Fibroblast of skin of left biceps (primary cell): ENCODE measurements at regions not wholly inside any gene's neighbourhood (a gene's known extent, or its start where the extent isn't known, plus 50 kb on each side); places are given as distances from the start of the nearest gene placed in this dataset.

ENCODE experiments used
- DNase-seq, 2 experiments: peaks; one replicate each; pipeline ENCODE4 v3.0.0-alpha.2; 2013; ENCODE audit warnings: low read depth in 2 of 2

GRCh38 chr1:90780981-90781380 is 63.9 kb upstream of the BARHL2 start:
- DNase-seq = no peak

DNA sequence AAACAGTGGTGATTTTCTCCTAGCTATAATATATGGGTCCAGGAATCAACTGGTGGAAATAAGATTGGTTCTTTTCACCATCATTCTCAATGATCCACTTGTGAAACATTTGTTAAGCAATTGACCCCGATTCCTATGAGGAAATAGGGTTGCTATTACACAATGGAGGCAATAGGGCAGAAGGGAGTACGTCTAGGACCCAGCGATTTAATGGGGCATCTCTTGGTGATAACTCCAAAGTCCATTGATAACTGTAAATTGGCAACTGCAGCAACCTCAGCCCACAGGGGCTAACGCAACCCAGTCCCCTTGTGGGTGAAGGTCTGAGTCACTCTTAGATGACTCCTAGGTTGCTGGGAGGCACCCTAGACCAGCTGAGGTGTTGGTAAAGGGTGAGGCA is 62.5 kb upstream of the BARHL2 start:
- no peak for DNase-seq

DNA sequence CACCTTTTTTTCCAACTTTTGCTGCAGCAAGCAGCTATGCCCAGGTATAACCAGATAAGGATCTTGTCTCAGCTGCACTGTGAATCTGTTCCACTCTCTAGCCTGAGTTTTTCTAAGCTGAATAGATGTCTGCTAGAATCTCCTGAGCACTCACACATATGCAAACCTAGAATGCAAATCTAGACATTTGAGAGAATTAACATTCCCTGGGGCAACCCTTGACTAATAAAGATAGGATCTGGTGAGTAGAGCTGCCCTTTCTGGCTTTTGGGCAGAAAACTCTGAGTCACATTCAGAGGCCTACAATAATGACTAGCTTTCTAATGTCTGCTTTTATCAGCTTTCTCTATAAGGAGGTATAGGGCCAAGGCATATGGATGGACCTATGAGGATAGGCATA is 61.4 kb upstream of the BARHL2 start:
- no peak for DNase-seq

- DNase-seq = no peak
Observed at GRCh38 chr1:90773812-90774211, 56.7 kb upstream of the BARHL2 start.

DNA sequence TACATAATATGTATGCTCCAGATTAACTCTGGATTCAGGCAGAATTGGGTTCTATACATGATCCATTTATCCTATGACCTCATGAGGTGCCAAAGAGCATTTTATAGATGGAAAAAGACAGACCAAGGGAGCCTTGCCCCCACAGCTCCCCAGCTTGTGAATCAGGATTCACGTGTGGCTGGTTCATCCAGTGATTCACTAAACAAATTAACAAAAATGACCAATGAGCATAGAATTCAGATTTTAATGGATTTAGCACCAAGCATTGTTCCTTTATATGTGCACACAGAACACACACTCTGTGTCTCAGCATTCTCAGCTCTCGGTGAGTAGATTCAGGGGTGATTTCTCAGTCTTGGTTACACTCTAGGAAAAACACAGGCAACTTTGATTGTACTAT is 51.7 kb upstream of the BARHL2 start:
- no peak for DNase-seq

DNA sequence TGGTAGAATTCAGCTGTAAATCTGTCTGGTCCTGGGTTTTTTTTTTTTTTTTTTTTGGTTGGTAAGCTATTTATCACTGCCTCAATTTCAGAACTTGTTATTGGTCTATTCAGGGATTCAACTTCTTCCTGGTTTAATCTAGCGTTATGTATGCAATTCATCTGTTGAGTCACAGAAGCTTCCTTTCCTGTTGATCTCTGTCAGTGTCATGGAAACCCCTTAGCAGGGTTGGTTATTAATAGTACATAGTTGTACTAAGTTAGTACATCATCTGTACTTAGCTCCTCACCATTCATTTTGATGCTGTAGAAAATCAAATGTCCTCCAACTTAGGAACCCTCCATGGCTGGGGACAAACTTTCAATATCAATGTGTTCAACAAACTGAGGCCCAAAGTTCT is 51.0 kb upstream of the BARHL2 start:
- DNase-seq = no peak
